Esophagus squamous epithelium (tissue), 5 donors: ENCODE measurements at regions not wholly inside any gene's neighbourhood (a gene's known extent, or its start where the extent isn't known, plus 50 kb on each side); places are given as distances from the start of the nearest gene placed in this dataset.

Experiments used
- DNase-seq: peaks from one replicate; lab custom pipeline; 2025; lab: John Stamatoyannopoulos, UW
- H3K27ac ChIP-seq, 4 donors: fragments of 200-600 bp; sonication (generic); one replicate each; pipeline ENCODE4 v1.5.1; 2016 to 2019; ENCODE audit warnings: mild to moderate bottlenecking in 1 of 4
- H3K27me3 ChIP-seq, 4 donors: fragments of 200-600 bp; sonication (generic); 1 replicate in 3 of 4; 2 replicates in 1 of 4; pipeline versions ENCODE4 v1.5.1 to v1.6.0; 2017 to 2021; ENCODE audit warnings: antibody characterized with exemption in 1 of 4
- H3K36me3 ChIP-seq, 3 donors: fragments of 200-600 bp; sonication (generic); one replicate each; pipeline ENCODE4 v1.5.1; 2016 to 2019
- H3K4me1 ChIP-seq, 3 donors: fragments of 200-600 bp; sonication (generic); one replicate each; pipeline ENCODE4 v1.5.1; 2017 to 2019
- H3K4me3 ChIP-seq, 4 donors: fragments of 200-600 bp; sonication (generic); 1 replicate in 3 of 4; 2 replicates in 1 of 4; pipeline ENCODE4 v1.5.1; 2016 to 2019; ENCODE audit warnings: mild to moderate bottlenecking in 2 of 4, moderate library complexity in 1 of 4
- H3K9me3 ChIP-seq, 3 donors: fragments of 200-600 bp; sonication (generic); one replicate each; pipeline ENCODE4 v1.5.1; 2016 to 2019
- POLR2A ChIP-seq, 4 donors: fragments of 450-650 bp; IDR thresholded peaks; one replicate each; pipeline ENCODE4 v1.6.1; 2017; ENCODE audit warnings: antibody characterized with exemption in 4 of 4, mild to moderate bottlenecking in 4 of 4, moderate library complexity in 3 of 4
- WGBS, 2 donors: methylation state at CpG; one replicate each; pipeline ENCODE4 v1.1.5; 2018; 5-methylcytosine and 5-hydroxymethylcytosine counted together
- intact Hi-C: fragments of 100-400 bp; cut with DNase I; formaldehyde crosslinking; loops from one replicate; pipeline ENCODE4 v1.15.0; 2022
- TF ChIP-seq, protein P1 (sequence below), 6 experiments: fragments of 450-650 bp in 4 of 6; fragments of 200-600 bp in 2 of 6; sonication (generic) in 2 of 6; IDR thresholded peaks; one replicate each; pipeline ENCODE4 v1.5.1; 2016 to 2019; ENCODE audit warnings: antibody characterized with exemption in 6 of 6, mild to moderate bottlenecking in 4 of 6, moderate library complexity in 4 of 6
- donor health status: DM: yes; HTN: yes; CAD: no.

GRCh38 chr14:101428409-101428808 lies 132.9 kb upstream of the DIO3 start:
- TF ChIP-seq, protein P1, sequence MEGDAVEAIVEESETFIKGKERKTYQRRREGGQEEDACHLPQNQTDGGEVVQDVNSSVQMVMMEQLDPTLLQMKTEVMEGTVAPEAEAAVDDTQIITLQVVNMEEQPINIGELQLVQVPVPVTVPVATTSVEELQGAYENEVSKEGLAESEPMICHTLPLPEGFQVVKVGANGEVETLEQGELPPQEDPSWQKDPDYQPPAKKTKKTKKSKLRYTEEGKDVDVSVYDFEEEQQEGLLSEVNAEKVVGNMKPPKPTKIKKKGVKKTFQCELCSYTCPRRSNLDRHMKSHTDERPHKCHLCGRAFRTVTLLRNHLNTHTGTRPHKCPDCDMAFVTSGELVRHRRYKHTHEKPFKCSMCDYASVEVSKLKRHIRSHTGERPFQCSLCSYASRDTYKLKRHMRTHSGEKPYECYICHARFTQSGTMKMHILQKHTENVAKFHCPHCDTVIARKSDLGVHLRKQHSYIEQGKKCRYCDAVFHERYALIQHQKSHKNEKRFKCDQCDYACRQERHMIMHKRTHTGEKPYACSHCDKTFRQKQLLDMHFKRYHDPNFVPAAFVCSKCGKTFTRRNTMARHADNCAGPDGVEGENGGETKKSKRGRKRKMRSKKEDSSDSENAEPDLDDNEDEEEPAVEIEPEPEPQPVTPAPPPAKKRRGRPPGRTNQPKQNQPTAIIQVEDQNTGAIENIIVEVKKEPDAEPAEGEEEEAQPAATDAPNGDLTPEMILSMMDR (IDR thresholded peaks at IDR 0.05) = no peak
- TF ChIP-seq POLR2A (IDR thresholded peaks at IDR 0.05) = no peak
- no peak for DNase-seq
- Histone ChIP-seq H3K36me3 (no peaks in the 10 kb centered on the region), H3K27me3 (peaks cover 0 to 3% (median 0%) of the 10 kb centered on the region in 4 donors), H3K4me1 (no peaks in the 10 kb centered on the region), H3K9me3 (no peaks in the 10 kb centered on the region), H3K4me3 (no peak overlapping the region), H3K27ac (no peak overlapping the region)
- intact Hi-C loops = no loop called here
- 77 to 94% methylated on average over 1 of the region's 1 CpG for WGBS, 2 donors

DNA sequence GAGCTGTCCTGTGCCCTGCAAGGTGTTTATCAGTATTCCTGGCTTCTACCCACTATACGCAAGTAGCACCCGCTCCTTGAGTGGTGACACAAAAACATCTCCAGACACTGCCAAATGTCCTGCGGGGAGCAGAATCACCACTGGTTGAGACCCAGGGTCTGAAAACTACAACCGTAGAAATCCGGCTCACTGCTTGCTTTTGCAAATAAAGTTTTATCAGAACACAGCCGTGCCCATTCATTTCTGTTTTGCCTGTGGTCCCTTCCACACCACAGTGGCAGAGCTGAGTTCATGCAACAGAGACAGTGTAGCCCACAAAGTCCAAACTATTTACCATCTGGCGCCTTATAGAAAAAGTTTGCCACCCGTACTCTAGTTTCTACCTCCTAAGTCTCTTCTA lies 125.7 kb upstream of the DIO3 start:
- no peak overlapping the region for H3K4me3 ChIP-seq
- no peak overlapping the region for H3K27ac ChIP-seq
- H3K9me3 ChIP-seq = no peaks in the 10 kb centered on the region
- H3K36me3 ChIP-seq = no peaks in the 10 kb centered on the region
- peaks cover 0 to 16% (median 0%) of the 10 kb centered on the region in 4 donors for H3K27me3 ChIP-seq
- no peaks in the 10 kb centered on the region for H3K4me1 ChIP-seq
- WGBS, 2 donors = 93 to 96% methylated on average over 8 of the region's 8 CpGs
- DNase-seq = no peak
- intact Hi-C loops = no loop called here
- TF ChIP-seq, protein P1 (IDR thresholded peaks at IDR 0.05) = no peak
- TF ChIP-seq POLR2A (IDR thresholded peaks at IDR 0.05) = no peak

DNA sequence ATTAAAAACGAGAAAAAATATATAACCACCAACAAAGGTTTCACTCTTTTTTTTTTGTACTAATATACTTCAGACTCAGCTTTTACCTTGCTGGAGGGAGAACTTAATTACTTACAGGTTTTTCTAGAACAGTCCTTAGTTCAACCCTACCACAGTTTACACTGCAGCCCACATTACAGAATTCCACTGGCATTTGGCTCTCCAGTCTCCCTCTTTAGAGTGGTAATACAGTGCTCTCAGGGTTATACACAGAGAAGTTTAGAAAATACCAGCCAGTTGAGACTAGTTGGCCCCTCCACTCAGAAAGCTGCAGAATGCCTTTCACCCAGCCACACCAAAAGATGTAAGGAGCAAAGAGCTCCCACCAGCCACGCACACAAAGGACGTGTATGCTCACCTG lies 122.3 kb upstream of the DIO3 start:
- no peak overlapping the region for H3K27ac ChIP-seq
- 51 to 59% methylated on average over 3 of the region's 3 CpGs for WGBS, 2 donors
- H3K27me3 ChIP-seq = peaks cover 0 to 32% (median 0%) of the 10 kb centered on the region in 4 donors
- H3K36me3 ChIP-seq = no peaks in the 10 kb centered on the region
- DNase-seq = no peak
- intact Hi-C loops = no loop called here
- TF ChIP-seq POLR2A (IDR thresholded peaks at IDR 0.05) = no peak
- TF ChIP-seq, protein P1 (IDR thresholded peaks at IDR 0.05) = no peak
- no peaks in the 10 kb centered on the region for H3K4me1 ChIP-seq
- no peak overlapping the region for H3K4me3 ChIP-seq
- H3K9me3 ChIP-seq = no peaks in the 10 kb centered on the region

GRCh38 chr14:101440496-101440895 lies 120.8 kb upstream of the DIO3 start:
- H3K36me3 ChIP-seq = no peaks in the 10 kb centered on the region
- TF ChIP-seq POLR2A (IDR thresholded peaks at IDR 0.05) = no peak
- TF ChIP-seq, protein P1 (IDR thresholded peaks at IDR 0.05) = no peak
- peaks cover 0 to 35% (median 0%) of the 10 kb centered on the region in 4 donors for H3K27me3 ChIP-seq
- no peak for DNase-seq
- 77 to 86% methylated on average over 6 of the region's 6 CpGs for WGBS, 2 donors
- no peaks in the 10 kb centered on the region for H3K9me3 ChIP-seq
- no peak overlapping the region for H3K27ac ChIP-seq
- intact Hi-C loops = no loop called here
- no peaks in the 10 kb centered on the region for H3K4me1 ChIP-seq
- H3K4me3 ChIP-seq = no peak overlapping the region

DNA sequence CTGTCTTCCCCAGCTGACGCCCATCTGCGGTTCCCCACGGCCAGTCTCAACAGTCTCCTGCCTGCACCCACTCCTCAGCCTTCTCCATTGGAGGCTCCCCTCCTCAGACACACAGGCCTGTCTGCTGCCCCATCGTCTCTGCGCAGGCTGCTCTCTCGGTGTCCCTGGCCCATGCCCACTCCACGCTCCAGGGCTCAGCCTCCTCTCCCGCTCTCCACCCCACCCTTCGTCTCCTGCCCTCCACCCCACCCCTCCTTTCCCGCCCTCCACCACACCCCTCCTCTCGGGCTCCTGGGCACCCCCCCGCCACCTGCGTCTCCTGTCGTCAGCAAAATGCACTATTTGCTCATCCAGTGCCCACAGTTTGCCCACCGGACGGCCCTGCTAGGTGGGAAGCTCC lies 119.6 kb upstream of the DIO3 start:
- Histone ChIP-seq H3K9me3 (no peaks in the 10 kb centered on the region), H3K27me3 (peaks cover 0 to 32% (median 0%) of the 10 kb centered on the region in 4 donors), H3K4me1 (no peaks in the 10 kb centered on the region), H3K27ac (no peak overlapping the region), H3K36me3 (no peaks in the 10 kb centered on the region), H3K4me3 (no peak overlapping the region)
- TF ChIP-seq, protein P1 (IDR thresholded peaks at IDR 0.05) = no peak
- TF ChIP-seq POLR2A (IDR thresholded peaks at IDR 0.05) = no peak
- no peak for DNase-seq
- WGBS, 2 donors = 93 to 95% methylated on average over 8 to 9 of the region's 16 CpGs
- intact Hi-C loops = no loop called here
